ENCODE measurements at regions not wholly inside any gene's neighbourhood (a gene's known extent, or its start where the extent isn't known, plus 50 kb on each side); places are given as distances from the start of the nearest gene placed in this dataset.

GRCh38 chr6:23969344-23969743, 156.7 kb upstream of the NRSN1 start:
- TF ChIP-seq POLR2A (IDR thresholded peaks at IDR 0.05) (no peak), CTCF (IDR thresholded peaks at IDR 0.05) (no peak), POLR2AphosphoS5 (IDR thresholded peaks at IDR 0.05) (no peak)

Data from transverse colon (tissue), 4 donors.